ENCODE measurements at regions not wholly inside any gene's neighbourhood (a gene's known extent, or its start where the extent isn't known, plus 50 kb on each side); places are given as distances from the start of the nearest gene placed in this dataset.

DNA sequence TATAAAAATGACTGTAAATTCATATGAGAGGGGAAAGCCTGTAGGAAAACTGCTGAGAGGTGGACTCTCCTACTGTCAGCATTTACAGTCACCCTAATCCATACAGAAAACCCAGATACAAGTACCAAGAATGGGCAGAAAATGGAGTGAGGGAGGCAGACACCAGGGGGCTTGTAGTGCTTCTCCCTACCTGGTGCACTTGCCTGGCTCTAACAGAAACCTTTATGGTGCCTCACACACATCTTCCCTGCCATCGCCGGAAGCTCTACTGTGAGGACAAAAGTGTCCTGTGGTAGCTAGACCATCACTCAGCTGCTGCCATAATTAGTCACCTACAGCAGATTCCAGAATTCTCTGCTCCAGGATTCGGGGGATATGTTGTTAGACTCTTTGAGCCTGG, 441.3 kb downstream of the TFAP2B start:
- no peaks in the 10 kb centered on the region for H3K27me3 ChIP-seq (ENCODE audit: insufficient read depth, low read depth, low read length)
- H3K27ac ChIP-seq (ENCODE audit: low read length), result no peak overlapping the region
- H3K4me2 ChIP-seq (ENCODE audit: low read length), result no peak overlapping the region
- no peaks in the 10 kb centered on the region for H3F3A ChIP-seq (ENCODE audit: insufficient read depth, low read length, poor library complexity, severe bottlenecking)
- no peaks in the 10 kb centered on the region for H3K36me3 ChIP-seq (ENCODE audit: insufficient read depth, low read length)
- H3K4me3 ChIP-seq (ENCODE audit: low read length), result no peak overlapping the region
- H3K9me3 ChIP-seq (ENCODE audit: low read length), result no peaks in the 10 kb centered on the region
- H3K9ac ChIP-seq (ENCODE audit: low read length), result no peak overlapping the region
- TF ChIP-seq, protein P1, sequence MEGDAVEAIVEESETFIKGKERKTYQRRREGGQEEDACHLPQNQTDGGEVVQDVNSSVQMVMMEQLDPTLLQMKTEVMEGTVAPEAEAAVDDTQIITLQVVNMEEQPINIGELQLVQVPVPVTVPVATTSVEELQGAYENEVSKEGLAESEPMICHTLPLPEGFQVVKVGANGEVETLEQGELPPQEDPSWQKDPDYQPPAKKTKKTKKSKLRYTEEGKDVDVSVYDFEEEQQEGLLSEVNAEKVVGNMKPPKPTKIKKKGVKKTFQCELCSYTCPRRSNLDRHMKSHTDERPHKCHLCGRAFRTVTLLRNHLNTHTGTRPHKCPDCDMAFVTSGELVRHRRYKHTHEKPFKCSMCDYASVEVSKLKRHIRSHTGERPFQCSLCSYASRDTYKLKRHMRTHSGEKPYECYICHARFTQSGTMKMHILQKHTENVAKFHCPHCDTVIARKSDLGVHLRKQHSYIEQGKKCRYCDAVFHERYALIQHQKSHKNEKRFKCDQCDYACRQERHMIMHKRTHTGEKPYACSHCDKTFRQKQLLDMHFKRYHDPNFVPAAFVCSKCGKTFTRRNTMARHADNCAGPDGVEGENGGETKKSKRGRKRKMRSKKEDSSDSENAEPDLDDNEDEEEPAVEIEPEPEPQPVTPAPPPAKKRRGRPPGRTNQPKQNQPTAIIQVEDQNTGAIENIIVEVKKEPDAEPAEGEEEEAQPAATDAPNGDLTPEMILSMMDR (IDR thresholded peaks at IDR 0.05; ENCODE audit: poor library complexity, severe bottlenecking), result no peak
- TF ChIP-seq EP300 (conservative IDR thresholded peaks at IDR 0.05; ENCODE audit: poor library complexity, severe bottlenecking) (no peak), EZH2 (IDR thresholded peaks at IDR 0.05; ENCODE audit: borderline replicate concordance, insufficient read depth, low read length, poor library complexity, severe bottlenecking) (no peak), TAF1 (IDR thresholded peaks at IDR 0.05; ENCODE audit: low read depth) (no peak), MXI1 (conservative IDR thresholded peaks at IDR 0.05; ENCODE audit: poor library complexity, severe bottlenecking) (no peak), RAD21 (conservative IDR thresholded peaks at IDR 0.05) (no peak), SMC3 (conservative IDR thresholded peaks at IDR 0.05; ENCODE audit: poor library complexity) (no peak), POLR2AphosphoS5 (IDR thresholded peaks at IDR 0.05) (no peak)
- TF ChIP-seq, protein P2, sequence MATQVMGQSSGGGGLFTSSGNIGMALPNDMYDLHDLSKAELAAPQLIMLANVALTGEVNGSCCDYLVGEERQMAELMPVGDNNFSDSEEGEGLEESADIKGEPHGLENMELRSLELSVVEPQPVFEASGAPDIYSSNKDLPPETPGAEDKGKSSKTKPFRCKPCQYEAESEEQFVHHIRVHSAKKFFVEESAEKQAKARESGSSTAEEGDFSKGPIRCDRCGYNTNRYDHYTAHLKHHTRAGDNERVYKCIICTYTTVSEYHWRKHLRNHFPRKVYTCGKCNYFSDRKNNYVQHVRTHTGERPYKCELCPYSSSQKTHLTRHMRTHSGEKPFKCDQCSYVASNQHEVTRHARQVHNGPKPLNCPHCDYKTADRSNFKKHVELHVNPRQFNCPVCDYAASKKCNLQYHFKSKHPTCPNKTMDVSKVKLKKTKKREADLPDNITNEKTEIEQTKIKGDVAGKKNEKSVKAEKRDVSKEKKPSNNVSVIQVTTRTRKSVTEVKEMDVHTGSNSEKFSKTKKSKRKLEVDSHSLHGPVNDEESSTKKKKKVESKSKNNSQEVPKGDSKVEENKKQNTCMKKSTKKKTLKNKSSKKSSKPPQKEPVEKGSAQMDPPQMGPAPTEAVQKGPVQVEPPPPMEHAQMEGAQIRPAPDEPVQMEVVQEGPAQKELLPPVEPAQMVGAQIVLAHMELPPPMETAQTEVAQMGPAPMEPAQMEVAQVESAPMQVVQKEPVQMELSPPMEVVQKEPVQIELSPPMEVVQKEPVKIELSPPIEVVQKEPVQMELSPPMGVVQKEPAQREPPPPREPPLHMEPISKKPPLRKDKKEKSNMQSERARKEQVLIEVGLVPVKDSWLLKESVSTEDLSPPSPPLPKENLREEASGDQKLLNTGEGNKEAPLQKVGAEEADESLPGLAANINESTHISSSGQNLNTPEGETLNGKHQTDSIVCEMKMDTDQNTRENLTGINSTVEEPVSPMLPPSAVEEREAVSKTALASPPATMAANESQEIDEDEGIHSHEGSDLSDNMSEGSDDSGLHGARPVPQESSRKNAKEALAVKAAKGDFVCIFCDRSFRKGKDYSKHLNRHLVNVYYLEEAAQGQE (IDR thresholded peaks at IDR 0.05; ENCODE audit: borderline replicate concordance), result no peak
- H4K20me1 ChIP-seq (ENCODE audit: insufficient read depth), result no peaks in the 10 kb centered on the region
- no peaks in the 10 kb centered on the region for H3K9me2 ChIP-seq (ENCODE audit: insufficient read depth, low read length)
- no peak overlapping the region for H2AFZ ChIP-seq (ENCODE audit: low read depth, low read length)
- no peaks in the 10 kb centered on the region for H3K79me2 ChIP-seq (replicated peaks; ENCODE audit: insufficient read depth, low read length)

DNA sequence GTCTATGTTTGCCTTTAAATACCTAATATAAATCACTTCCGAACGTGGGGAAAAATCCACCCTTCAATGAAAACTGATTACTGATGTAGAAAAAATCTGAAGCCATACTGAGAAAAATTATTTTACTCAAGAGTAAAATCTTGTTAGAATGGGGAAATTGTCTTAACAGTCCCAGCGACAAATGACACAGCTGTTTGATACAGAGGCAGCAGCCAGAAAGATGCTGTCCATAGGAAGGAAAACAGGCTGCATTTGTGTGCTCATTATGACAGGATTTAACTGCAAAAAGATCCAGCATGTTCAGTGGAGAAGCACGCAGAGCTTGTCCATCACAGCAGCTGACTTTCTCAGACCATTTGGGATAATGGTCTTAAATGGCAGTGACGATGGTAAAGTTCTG, 443.0 kb downstream of the TFAP2B start:
- Histone ChIP-seq H3K9ac (ENCODE audit: low read length) (no peak overlapping the region), H3K4me3 (ENCODE audit: low read length) (no peak overlapping the region), H3K27me3 (ENCODE audit: insufficient read depth, low read depth, low read length) (no peaks in the 10 kb centered on the region), H4K20me1 (ENCODE audit: insufficient read depth) (no peaks in the 10 kb centered on the region), H3K27ac (ENCODE audit: low read length) (no peak overlapping the region), H3K79me2 (replicated peaks; ENCODE audit: insufficient read depth, low read length) (no peaks in the 10 kb centered on the region), H3K4me2 (ENCODE audit: low read length) (no peak overlapping the region), H3K9me3 (ENCODE audit: low read length) (no peaks in the 10 kb centered on the region), H3K9me2 (ENCODE audit: insufficient read depth, low read length) (no peaks in the 10 kb centered on the region), H3K36me3 (ENCODE audit: insufficient read depth, low read length) (no peaks in the 10 kb centered on the region), H3F3A (ENCODE audit: insufficient read depth, low read length, poor library complexity, severe bottlenecking) (no peaks in the 10 kb centered on the region), H2AFZ (ENCODE audit: low read depth, low read length) (no peak overlapping the region)
- TF ChIP-seq POLR2AphosphoS5 (IDR thresholded peaks at IDR 0.05) (no peak), RAD21 (conservative IDR thresholded peaks at IDR 0.05) (no peak), EZH2 (IDR thresholded peaks at IDR 0.05; ENCODE audit: borderline replicate concordance, insufficient read depth, low read length, poor library complexity, severe bottlenecking) (no peak), SMC3 (conservative IDR thresholded peaks at IDR 0.05; ENCODE audit: poor library complexity) (no peak), MXI1 (conservative IDR thresholded peaks at IDR 0.05; ENCODE audit: poor library complexity, severe bottlenecking) (no peak), TAF1 (IDR thresholded peaks at IDR 0.05; ENCODE audit: low read depth) (no peak), EP300 (conservative IDR thresholded peaks at IDR 0.05; ENCODE audit: poor library complexity, severe bottlenecking) (no peak)
- TF ChIP-seq, protein P2 (IDR thresholded peaks at IDR 0.05; ENCODE audit: borderline replicate concordance), result no peak
- TF ChIP-seq, protein P1 (IDR thresholded peaks at IDR 0.05; ENCODE audit: poor library complexity, severe bottlenecking), result no peak

Measured in neural cell (in vitro differentiated cells).